ENCODE measurements at regions not wholly inside any gene's neighbourhood (a gene's known extent, or its start where the extent isn't known, plus 50 kb on each side); places are given as distances from the start of the nearest gene placed in this dataset.

DNA sequence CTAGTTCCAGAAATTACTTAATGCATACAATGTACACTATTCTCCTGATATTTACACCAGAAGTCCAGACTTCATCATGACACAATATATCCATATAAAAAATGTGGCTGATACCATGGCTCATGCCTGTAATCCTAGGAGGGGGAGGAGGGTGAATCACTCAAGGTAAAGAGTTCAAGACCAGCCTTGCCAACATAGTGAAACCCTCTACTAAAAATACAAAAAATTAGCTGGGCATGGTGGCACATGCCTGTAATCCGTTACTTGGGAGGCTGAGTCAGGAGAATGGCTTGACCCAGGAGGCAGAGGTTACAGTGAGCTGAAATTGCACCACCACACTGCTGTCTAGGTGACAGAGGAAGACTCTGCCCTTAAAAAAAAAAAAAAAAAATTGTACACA lies 192.5 kb upstream of the HSFY2 start:
- TF ChIP-seq, protein P1, sequence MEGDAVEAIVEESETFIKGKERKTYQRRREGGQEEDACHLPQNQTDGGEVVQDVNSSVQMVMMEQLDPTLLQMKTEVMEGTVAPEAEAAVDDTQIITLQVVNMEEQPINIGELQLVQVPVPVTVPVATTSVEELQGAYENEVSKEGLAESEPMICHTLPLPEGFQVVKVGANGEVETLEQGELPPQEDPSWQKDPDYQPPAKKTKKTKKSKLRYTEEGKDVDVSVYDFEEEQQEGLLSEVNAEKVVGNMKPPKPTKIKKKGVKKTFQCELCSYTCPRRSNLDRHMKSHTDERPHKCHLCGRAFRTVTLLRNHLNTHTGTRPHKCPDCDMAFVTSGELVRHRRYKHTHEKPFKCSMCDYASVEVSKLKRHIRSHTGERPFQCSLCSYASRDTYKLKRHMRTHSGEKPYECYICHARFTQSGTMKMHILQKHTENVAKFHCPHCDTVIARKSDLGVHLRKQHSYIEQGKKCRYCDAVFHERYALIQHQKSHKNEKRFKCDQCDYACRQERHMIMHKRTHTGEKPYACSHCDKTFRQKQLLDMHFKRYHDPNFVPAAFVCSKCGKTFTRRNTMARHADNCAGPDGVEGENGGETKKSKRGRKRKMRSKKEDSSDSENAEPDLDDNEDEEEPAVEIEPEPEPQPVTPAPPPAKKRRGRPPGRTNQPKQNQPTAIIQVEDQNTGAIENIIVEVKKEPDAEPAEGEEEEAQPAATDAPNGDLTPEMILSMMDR (IDR thresholded peaks at IDR 0.05): no peak
- TF ChIP-seq ZFX (IDR thresholded peaks at IDR 0.05; ENCODE audit: borderline replicate concordance): no peak
